ENCODE measurements at regions not wholly inside any gene's neighbourhood (a gene's known extent, or its start where the extent isn't known, plus 50 kb on each side); places are given as distances from the start of the nearest gene placed in this dataset.

DNA sequence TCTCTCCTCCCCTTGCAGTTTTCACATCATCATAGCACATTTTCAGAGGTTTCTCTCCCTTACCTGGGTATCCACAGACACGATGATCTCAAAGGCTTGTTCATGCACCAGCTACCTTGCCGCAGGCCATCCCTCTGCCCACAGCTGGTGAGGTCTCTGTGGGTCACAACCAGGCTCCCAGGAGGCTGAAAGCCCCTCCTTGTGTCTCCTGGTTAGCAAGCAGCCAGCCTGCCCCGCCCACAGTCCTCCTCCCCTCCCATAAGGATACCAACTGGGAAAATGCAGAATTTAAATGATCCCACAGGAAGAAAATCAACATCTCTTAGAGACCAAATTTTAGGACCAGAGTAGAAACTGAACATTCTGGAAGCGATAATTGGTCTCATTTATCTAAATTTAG lies 213.5 kb upstream of the PPP2R3A start:
- TF ChIP-seq EZH2phosphoT487 (IDR thresholded peaks at IDR 0.05; ENCODE audit: borderline replicate concordance, low read depth, low read length): no peak
- no peak for TF ChIP-seq CTCF (conservative IDR thresholded peaks at IDR 0.05; ENCODE audit: low read length)

All from OCI-LY7 (cell line).